ENCODE measurements at regions not wholly inside any gene's neighbourhood (a gene's known extent, or its start where the extent isn't known, plus 50 kb on each side); places are given as distances from the start of the nearest gene placed in this dataset.

GRCh38 chr10:78968300-78968942 lies 100.3 kb upstream of the ZMIZ1 start:
- CTCF ChIA-PET, result interaction anchor here (0.5 to 0.7 kb wide), 2 partner anchors 87 to 226 kb away, joined by 3 read pairs; no protein-coding TSS in a partner anchor
- DNase-seq (ENCODE audit: extremely low spot score), result no peak
- TF ChIP-seq TARDBP (IDR thresholded peaks at IDR 0.05), result no peak
- TF ChIP-seq HDGF (IDR thresholded peaks at IDR 0.05; ENCODE audit: borderline replicate concordance), result no peak
- no peak for TF ChIP-seq L3MBTL2 (conservative IDR thresholded peaks at IDR 0.05)
- TF ChIP-seq FOXA1 (IDR thresholded peaks at IDR 0.05), result no peak
- no peak for TF ChIP-seq BHLHE40 (IDR thresholded peaks at IDR 0.05; ENCODE audit: borderline replicate concordance)
- TF ChIP-seq SUZ12 (IDR thresholded peaks at IDR 0.05), result no peak
- no peak for TF ChIP-seq ARNT (IDR thresholded peaks at IDR 0.05)
- no peak for TF ChIP-seq NFRKB (IDR thresholded peaks at IDR 0.05)
- TF ChIP-seq, protein P1, sequence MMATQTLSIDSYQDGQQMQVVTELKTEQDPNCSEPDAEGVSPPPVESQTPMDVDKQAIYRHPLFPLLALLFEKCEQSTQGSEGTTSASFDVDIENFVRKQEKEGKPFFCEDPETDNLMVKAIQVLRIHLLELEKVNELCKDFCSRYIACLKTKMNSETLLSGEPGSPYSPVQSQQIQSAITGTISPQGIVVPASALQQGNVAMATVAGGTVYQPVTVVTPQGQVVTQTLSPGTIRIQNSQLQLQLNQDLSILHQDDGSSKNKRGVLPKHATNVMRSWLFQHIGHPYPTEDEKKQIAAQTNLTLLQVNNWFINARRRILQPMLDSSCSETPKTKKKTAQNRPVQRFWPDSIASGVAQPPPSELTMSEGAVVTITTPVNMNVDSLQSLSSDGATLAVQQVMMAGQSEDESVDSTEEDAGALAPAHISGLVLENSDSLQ (IDR thresholded peaks at IDR 0.05), result no peak
- no peak for TF ChIP-seq FOXM1 (IDR thresholded peaks at IDR 0.05; ENCODE audit: borderline replicate concordance)
- TF ChIP-seq ZNF384 (IDR thresholded peaks at IDR 0.05), result no peak
- no peak for TF ChIP-seq CTBP1 (IDR thresholded peaks at IDR 0.05; ENCODE audit: borderline replicate concordance)
- no peak for TF ChIP-seq LEF1 (IDR thresholded peaks at IDR 0.05; ENCODE audit: borderline replicate concordance)
- TF ChIP-seq SP1 (IDR thresholded peaks at IDR 0.05), result no peak
- no peak for TF ChIP-seq ELF4 (IDR thresholded peaks at IDR 0.05)
- TF ChIP-seq FOXK2 (IDR thresholded peaks at IDR 0.05), result no peak
- POLR2A ChIA-PET, result interaction anchor here (1.7 kb wide), 1 partner anchor 16 kb away, joined by 4 read pairs; no protein-coding TSS in a partner anchor

- CTCF ChIA-PET, result interaction anchor here (0.5 to 0.7 kb wide), 2 partner anchors 87 to 226 kb away, joined by 3 read pairs; no protein-coding TSS in a partner anchor
These were observed 99.8 kb upstream of the ZMIZ1 start for GRCh38 chr10:78968943-78969342.

DNA sequence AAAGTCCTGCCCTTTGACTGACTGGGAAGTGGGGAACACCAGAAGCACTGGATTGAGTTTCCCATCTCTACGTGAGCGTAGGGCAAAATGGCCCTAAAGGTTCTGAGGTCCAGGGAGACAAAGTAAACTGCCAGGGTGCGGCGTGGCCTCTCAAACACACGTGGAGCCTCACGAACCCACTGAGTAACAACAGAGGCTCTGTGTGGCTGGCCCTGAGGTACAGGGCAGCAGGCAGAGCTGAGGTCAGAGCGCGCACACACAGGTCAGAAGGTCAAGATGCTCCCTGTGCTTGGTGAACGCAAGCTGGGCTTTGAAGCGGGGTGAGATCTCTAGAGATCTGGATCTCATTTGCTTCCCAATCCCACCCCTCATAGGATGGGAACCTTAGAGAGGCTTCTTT lies 99.0 kb upstream of the ZMIZ1 start:
- ChIA-PET CTCF (no interaction called here), POLR2A (no interaction called here)

More at GRCh38 chr10:78968943-78969342, 99.8 kb upstream of the ZMIZ1 start:
- TF ChIP-seq ARNT (IDR thresholded peaks at IDR 0.05), result no peak
- no peak for TF ChIP-seq ELF4 (IDR thresholded peaks at IDR 0.05)
- TF ChIP-seq ZNF384 (IDR thresholded peaks at IDR 0.05), result no peak
- no peak for TF ChIP-seq FOXA1 (IDR thresholded peaks at IDR 0.05)
- TF ChIP-seq FOXM1 (IDR thresholded peaks at IDR 0.05; ENCODE audit: borderline replicate concordance), result no peak
- TF ChIP-seq TARDBP (IDR thresholded peaks at IDR 0.05), result no peak
- no peak for TF ChIP-seq SUZ12 (IDR thresholded peaks at IDR 0.05)
- TF ChIP-seq FOXK2 (IDR thresholded peaks at IDR 0.05), result no peak
- TF ChIP-seq L3MBTL2 (conservative IDR thresholded peaks at IDR 0.05), result no peak
- no peak for TF ChIP-seq SP1 (IDR thresholded peaks at IDR 0.05)
- TF ChIP-seq, protein P1 (IDR thresholded peaks at IDR 0.05), result no peak
- DNase-seq (ENCODE audit: extremely low spot score), result no peak
- POLR2A ChIA-PET, result no interaction called here

DNA sequence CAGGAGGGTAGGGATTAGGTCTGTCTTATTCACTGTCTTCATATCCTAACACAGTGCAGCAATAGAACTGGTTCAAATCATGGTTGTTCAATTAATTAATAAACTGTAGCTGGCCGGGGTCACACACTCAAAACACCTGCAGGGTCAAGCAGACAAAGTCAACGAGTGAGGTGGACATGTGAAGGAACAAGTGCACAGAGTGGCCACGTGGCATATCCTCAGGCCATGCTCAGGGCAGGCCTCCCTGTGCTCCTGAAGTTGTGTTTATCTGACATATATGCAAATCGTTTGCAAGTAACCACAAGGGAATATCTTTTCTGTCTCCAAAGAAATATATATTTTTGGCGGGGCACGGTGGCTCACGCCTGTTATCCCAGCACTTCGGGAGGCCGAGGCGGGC lies 98.5 kb upstream of the ZMIZ1 start:
- ChIA-PET CTCF (no interaction called here), POLR2A (no interaction called here)
- TF ChIP-seq CTBP1 (IDR thresholded peaks at IDR 0.05; ENCODE audit: borderline replicate concordance), result no peak
- TF ChIP-seq ZNF384 (IDR thresholded peaks at IDR 0.05), result no peak
- TF ChIP-seq TARDBP (IDR thresholded peaks at IDR 0.05), result no peak
- TF ChIP-seq, protein P1 (IDR thresholded peaks at IDR 0.05), result no peak
- TF ChIP-seq HDGF (IDR thresholded peaks at IDR 0.05; ENCODE audit: borderline replicate concordance), result no peak
- no peak for TF ChIP-seq SP1 (IDR thresholded peaks at IDR 0.05)
- no peak for TF ChIP-seq ARNT (IDR thresholded peaks at IDR 0.05)
- TF ChIP-seq FOXM1 (IDR thresholded peaks at IDR 0.05; ENCODE audit: borderline replicate concordance), result no peak
- no peak for TF ChIP-seq BHLHE40 (IDR thresholded peaks at IDR 0.05; ENCODE audit: borderline replicate concordance)
- no peak for TF ChIP-seq LEF1 (IDR thresholded peaks at IDR 0.05; ENCODE audit: borderline replicate concordance)
- TF ChIP-seq L3MBTL2 (conservative IDR thresholded peaks at IDR 0.05), result no peak
- TF ChIP-seq NFRKB (IDR thresholded peaks at IDR 0.05), result no peak
- TF ChIP-seq ELF4 (IDR thresholded peaks at IDR 0.05), result no peak
- TF ChIP-seq FOXA1 (IDR thresholded peaks at IDR 0.05), result no peak
- TF ChIP-seq SUZ12 (IDR thresholded peaks at IDR 0.05), result no peak
- no peak for TF ChIP-seq FOXK2 (IDR thresholded peaks at IDR 0.05)

More for the DNA sequence above, 99.0 kb upstream of the ZMIZ1 start:
- no peak for DNase-seq (ENCODE audit: extremely low spot score)
- TF ChIP-seq HDGF (IDR thresholded peaks at IDR 0.05; ENCODE audit: borderline replicate concordance) (no peak), CTBP1 (IDR thresholded peaks at IDR 0.05; ENCODE audit: borderline replicate concordance) (no peak), SUZ12 (IDR thresholded peaks at IDR 0.05) (no peak), FOXM1 (IDR thresholded peaks at IDR 0.05; ENCODE audit: borderline replicate concordance) (no peak), LEF1 (IDR thresholded peaks at IDR 0.05; ENCODE audit: borderline replicate concordance) (no peak), ZNF384 (IDR thresholded peaks at IDR 0.05) (no peak)

DNA sequence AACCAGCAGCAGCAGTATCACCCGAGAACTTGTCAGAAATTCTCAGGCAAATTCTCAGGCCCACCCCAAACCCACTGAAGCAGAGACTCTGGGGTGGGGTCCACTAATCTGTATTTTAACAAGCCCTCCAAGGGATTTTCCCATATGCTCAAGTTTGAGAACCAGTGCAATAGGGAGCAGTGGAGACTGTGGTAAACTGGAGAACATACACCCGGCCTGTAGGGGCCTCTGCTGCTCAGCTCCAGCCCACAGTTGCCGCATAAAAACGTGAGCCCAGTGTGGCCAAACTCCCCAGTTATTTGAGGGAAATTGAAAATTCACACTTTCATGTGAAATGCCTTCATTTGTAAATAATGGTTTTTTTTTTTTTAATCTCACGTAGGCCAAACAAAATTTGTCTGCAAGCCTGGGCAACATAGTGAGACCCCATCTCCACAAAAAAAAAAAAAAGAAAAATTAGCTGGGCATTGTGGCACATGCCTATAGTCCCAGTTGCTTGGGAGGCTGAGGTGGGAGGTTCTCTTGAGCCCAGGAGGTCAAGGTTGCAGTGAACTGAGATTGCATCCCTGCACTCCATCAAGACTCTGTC lies 97.6 kb upstream of the ZMIZ1 start:
- TF ChIP-seq L3MBTL2 (conservative IDR thresholded peaks at IDR 0.05) (no peak), HDGF (IDR thresholded peaks at IDR 0.05; ENCODE audit: borderline replicate concordance) (no peak), SP1 (IDR thresholded peaks at IDR 0.05) (no peak), SUZ12 (IDR thresholded peaks at IDR 0.05) (no peak), NFRKB (IDR thresholded peaks at IDR 0.05) (no peak), TARDBP (IDR thresholded peaks at IDR 0.05) (no peak), BHLHE40 (IDR thresholded peaks at IDR 0.05; ENCODE audit: borderline replicate concordance) (no peak), ARNT (IDR thresholded peaks at IDR 0.05) (no peak), FOXM1 (IDR thresholded peaks at IDR 0.05; ENCODE audit: borderline replicate concordance) (no peak), ELF4 (IDR thresholded peaks at IDR 0.05) (no peak)
- TF ChIP-seq, protein P1 (IDR thresholded peaks at IDR 0.05), result no peak
- ChIA-PET CTCF (no interaction called here), POLR2A (no interaction called here)
- no peak for DNase-seq (ENCODE audit: extremely low spot score)

More for the DNA sequence above, 98.5 kb upstream of the ZMIZ1 start:
- no peak for DNase-seq (ENCODE audit: extremely low spot score)

All from HEK293T (cell line).